OCI-LY3 (cell line): ENCODE measurements at regions not wholly inside any gene's neighbourhood (a gene's known extent, or its start where the extent isn't known, plus 50 kb on each side); places are given as distances from the start of the nearest gene placed in this dataset.

ENCODE experiments used
- H2AFZ ChIP-seq: fragments of 200-600, 300-600 bp; shearing (Covaris generic); 2 replicates; pipeline ENCODE4 v1.6.0; 2014; ENCODE audit warnings: antibody characterized with exemption, low read depth, low read length
- H3K27ac ChIP-seq: fragments of 200-600, 300-600 bp; sonication (generic); 2 replicates; pipeline ENCODE4 v1.5.1; 2014; ENCODE audit warnings: mild to moderate bottlenecking, low read length, moderate library complexity, mixed read lengths
- H3K27me3 ChIP-seq: fragments of 200-600, 300-600 bp; sonication (generic); 2 replicates; pipeline ENCODE4 v1.6.1; 2014; ENCODE audit warnings: low read depth, low read length, mixed read lengths
- H3K36me3 ChIP-seq: fragments of 200-600, 300-600 bp; sonication (generic); replicated peaks from 2 replicates; pipeline ENCODE3; 2014; ENCODE audit warnings: low read depth, low read length, mixed read lengths
- H3K4me1 ChIP-seq: fragments of 300-600, 200-600 bp; sonication (generic); 2 replicates; pipeline ENCODE4 v1.6.1; 2014; ENCODE audit warnings: low read length, mixed read lengths
- H3K4me2 ChIP-seq: fragments of 200-600, 300-600 bp; sonication (generic); 2 replicates; pipeline ENCODE4 v1.6.1; 2014; ENCODE audit warnings: low read length, mixed read lengths
- H3K4me3 ChIP-seq: fragments of 300-600, 200-600 bp; sonication (generic); 2 replicates; pipeline ENCODE4 v1.5.1; 2014; ENCODE audit warnings: antibody characterized with exemption, mild to moderate bottlenecking, low read length, moderate library complexity
- H3K79me2 ChIP-seq: fragments of 300-600, 200-600 bp; shearing (Covaris generic); 2 replicates; pipeline ENCODE4 v1.6.1; 2014; ENCODE audit warnings: mild to moderate bottlenecking, low read length, mixed read lengths
- H3K9ac ChIP-seq: fragments of 300-600, 200-600 bp; shearing (Covaris generic); 2 replicates; pipeline ENCODE4 v1.6.0; 2014; ENCODE audit warnings: mild to moderate bottlenecking, low read length, moderate library complexity
- H3K9me3 ChIP-seq: fragments of 200-600, 300-600 bp; shearing (Covaris generic); 2 replicates; pipeline ENCODE4 v1.6.1; 2014; ENCODE audit warnings: low read length, mixed read lengths; ENCODE audit not compliant: insufficient read depth
- H4K20me1 ChIP-seq: fragments of 200-600, 300-600 bp; sonication (generic); 2 replicates; pipeline ENCODE4 v1.6.1; 2016; ENCODE audit warnings: low read length, mixed read lengths; ENCODE audit not compliant: insufficient read depth
- EZH2phosphoT487 ChIP-seq: fragments of 200-600 bp; shearing (Covaris generic); IDR thresholded peaks from 2 replicates; pipeline ENCODE4 v1.6.1; 2018; ENCODE audit warnings: antibody characterized with exemption, mixed run types, low read depth
- TF ChIP-seq, protein P1 (sequence below): fragments of 200-600, 300-600 bp; sonication (generic); IDR thresholded peaks from 2 replicates; pipeline ENCODE4 v1.5.1; 2014; ENCODE audit warnings: antibody characterized with exemption, low read length, low read depth

DNA sequence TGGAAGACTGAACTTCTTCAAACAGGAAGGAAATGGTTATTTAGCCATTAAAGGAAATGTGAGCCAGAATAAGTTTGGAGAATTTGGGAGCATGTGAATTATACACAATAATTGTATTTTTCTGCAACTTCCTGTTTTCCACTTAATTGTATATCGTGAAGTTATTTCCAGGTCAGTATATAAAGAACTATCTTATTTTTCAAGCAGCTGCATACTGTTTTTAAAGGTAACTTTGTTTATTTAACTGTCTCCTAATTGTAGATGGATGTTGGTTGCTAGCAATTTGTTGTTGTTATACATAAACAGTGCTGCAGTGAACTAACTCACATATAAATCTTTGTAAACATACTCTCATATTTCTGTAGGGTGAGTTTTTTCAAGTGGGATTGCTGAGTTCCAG is 180.3 kb downstream of the HLX start:
- H3K4me3 ChIP-seq: no peak overlapping the region
- no peaks in the 10 kb centered on the region for H3K79me2 ChIP-seq
- TF ChIP-seq, protein P1, sequence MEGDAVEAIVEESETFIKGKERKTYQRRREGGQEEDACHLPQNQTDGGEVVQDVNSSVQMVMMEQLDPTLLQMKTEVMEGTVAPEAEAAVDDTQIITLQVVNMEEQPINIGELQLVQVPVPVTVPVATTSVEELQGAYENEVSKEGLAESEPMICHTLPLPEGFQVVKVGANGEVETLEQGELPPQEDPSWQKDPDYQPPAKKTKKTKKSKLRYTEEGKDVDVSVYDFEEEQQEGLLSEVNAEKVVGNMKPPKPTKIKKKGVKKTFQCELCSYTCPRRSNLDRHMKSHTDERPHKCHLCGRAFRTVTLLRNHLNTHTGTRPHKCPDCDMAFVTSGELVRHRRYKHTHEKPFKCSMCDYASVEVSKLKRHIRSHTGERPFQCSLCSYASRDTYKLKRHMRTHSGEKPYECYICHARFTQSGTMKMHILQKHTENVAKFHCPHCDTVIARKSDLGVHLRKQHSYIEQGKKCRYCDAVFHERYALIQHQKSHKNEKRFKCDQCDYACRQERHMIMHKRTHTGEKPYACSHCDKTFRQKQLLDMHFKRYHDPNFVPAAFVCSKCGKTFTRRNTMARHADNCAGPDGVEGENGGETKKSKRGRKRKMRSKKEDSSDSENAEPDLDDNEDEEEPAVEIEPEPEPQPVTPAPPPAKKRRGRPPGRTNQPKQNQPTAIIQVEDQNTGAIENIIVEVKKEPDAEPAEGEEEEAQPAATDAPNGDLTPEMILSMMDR: no peak
- TF ChIP-seq EZH2phosphoT487: no peak
- H3K9ac ChIP-seq: no peak overlapping the region
- no peak overlapping the region for H3K4me2 ChIP-seq
- no peaks in the 10 kb centered on the region for H3K27me3 ChIP-seq
- H4K20me1 ChIP-seq: no peaks in the 10 kb centered on the region
- peaks cover 19% of the 10 kb centered on the region; the same call in 1 of the 2 replicates for H3K9me3 ChIP-seq
- no peaks in the 10 kb centered on the region for H3K4me1 ChIP-seq
- H2AFZ ChIP-seq: no peak overlapping the region
- peaks cover 15% of the 10 kb centered on the region for H3K36me3 ChIP-seq
- H3K27ac ChIP-seq: no peak overlapping the region

DNA sequence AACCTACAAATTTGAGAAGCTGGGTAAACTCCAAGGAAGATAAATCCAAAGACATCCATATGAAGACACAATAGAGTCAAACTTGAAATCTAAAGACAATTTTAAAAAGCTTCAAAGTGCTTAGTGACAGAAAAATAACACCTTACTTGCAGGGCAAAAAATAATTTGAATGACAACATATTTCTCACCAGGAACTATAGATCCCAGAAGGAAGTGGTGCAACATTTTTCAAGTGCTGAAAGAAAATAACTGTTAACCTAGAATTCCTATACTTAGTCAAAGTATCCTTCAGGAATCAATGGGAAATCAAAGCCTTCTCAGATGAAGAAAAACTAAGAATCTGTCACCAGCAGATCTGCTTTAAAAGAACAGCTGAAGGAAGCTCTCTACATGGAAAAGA is 184.4 kb downstream of the HLX start:
- Histone ChIP-seq H3K9ac (no peak overlapping the region), H3K79me2 (no peaks in the 10 kb centered on the region), H3K36me3 (peaks cover 35% of the 10 kb centered on the region), H3K4me3 (no peak overlapping the region), H3K4me1 (peaks cover 10% of the 10 kb centered on the region), H3K27ac (no peak overlapping the region), H3K4me2 (no peak overlapping the region), H3K9me3 (peaks cover 24% of the 10 kb centered on the region; the same call in 1 of the 2 replicates), H2AFZ (no peak overlapping the region), H4K20me1 (no peaks in the 10 kb centered on the region), H3K27me3 (peaks cover 28% of the 10 kb centered on the region; the same call in 1 of the 2 replicates)
- TF ChIP-seq, protein P1: no peak
- no peak for TF ChIP-seq EZH2phosphoT487

DNA sequence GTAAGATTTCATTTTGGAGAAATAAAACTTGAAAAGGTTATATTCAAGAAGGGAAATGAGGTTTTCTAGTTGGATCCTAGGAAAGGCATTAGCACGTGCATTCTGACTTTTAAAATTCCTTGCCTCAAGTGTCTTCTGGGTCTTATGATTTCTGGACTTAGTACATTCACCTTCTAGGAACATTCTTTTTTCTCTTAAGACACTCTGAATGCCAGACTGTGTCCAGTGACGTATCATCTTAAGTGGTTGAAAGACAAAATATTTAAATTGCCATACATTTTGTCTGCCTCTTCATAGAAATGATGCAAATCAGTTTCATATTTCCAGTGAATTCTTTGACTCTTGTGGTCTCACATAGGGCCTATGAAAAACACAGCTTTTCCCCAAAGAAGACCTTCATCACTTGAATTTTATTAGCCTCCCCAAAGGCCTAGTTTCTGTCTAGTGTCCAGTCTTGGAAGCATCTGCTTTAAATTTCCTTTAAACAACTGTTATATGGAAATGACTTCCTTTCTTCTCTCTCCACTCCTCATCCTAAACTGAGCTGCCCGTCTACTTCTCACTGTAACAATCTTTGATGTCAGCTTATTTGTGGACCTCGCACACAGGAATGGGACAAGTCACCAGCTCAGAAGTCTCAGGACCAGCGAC is 187.2 kb downstream of the HLX start:
- Histone ChIP-seq H3K27me3 (peaks cover 31% of the 10 kb centered on the region; the same call in 1 of the 2 replicates), H3K79me2 (no peaks in the 10 kb centered on the region), H3K4me3 (no peak overlapping the region), H3K27ac (no peak overlapping the region), H4K20me1 (no peaks in the 10 kb centered on the region), H3K9ac (no peak overlapping the region), H2AFZ (no peak overlapping the region), H3K4me1 (peaks cover 36% of the 10 kb centered on the region), H3K4me2 (no peak overlapping the region), H3K9me3 (peaks cover 24% of the 10 kb centered on the region; the same call in 1 of the 2 replicates), H3K36me3 (peaks cover 46% of the 10 kb centered on the region)
- no peak for TF ChIP-seq EZH2phosphoT487
- TF ChIP-seq, protein P1: no peak

DNA sequence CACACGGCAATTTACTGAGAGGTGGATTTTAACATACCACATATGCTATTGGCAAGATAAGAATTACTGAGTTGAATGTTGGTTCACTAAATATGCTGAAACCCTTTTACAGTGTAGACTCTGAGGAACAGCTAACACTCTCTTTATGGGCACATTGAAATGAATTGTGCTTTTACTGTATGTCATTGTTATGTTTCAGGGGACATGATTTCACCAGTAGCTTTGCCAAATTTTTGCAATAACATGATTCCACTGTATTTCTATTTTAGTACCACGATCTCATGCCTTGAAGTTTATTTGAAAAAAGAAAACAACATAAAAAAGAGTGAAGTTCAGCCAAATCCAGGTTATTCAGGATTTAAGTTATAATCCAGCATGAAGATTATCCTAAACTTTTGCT is 188.5 kb downstream of the HLX start:
- Histone ChIP-seq H3K9me3 (peaks cover 21% of the 10 kb centered on the region; the same call in 1 of the 2 replicates), H3K27ac (no peak overlapping the region)
- TF ChIP-seq EZH2phosphoT487: no peak
- TF ChIP-seq, protein P1: no peak

More for the DNA sequence above, 188.5 kb downstream of the HLX start:
- peaks cover 31% of the 10 kb centered on the region; the same call in 1 of the 2 replicates for H3K27me3 ChIP-seq
- H3K79me2 ChIP-seq: no peaks in the 10 kb centered on the region
- H2AFZ ChIP-seq: no peak overlapping the region
- peaks cover 49% of the 10 kb centered on the region for H3K4me1 ChIP-seq
- no peaks in the 10 kb centered on the region for H4K20me1 ChIP-seq
- peaks cover 46% of the 10 kb centered on the region for H3K36me3 ChIP-seq
- H3K4me2 ChIP-seq: no peak overlapping the region
- no peak overlapping the region for H3K4me3 ChIP-seq
- no peak overlapping the region for H3K9ac ChIP-seq
